ENCODE measurements at regions not wholly inside any gene's neighbourhood (a gene's known extent, or its start where the extent isn't known, plus 50 kb on each side); places are given as distances from the start of the nearest gene placed in this dataset.

GRCh38 chr15:100810229-100810628 is 69.4 kb upstream of the ALDH1A3 start:
- DNase-seq (ENCODE audit: low read depth): no peak

GRCh38 chr15:100810831-100811230 is 68.8 kb upstream of the ALDH1A3 start:
- DNase-seq (ENCODE audit: low read depth): no peak

GRCh38 chr15:100812802-100813201 is 66.8 kb upstream of the ALDH1A3 start:
- no peak for DNase-seq (ENCODE audit: low read depth)

GRCh38 chr15:100818927-100819326 is 60.7 kb upstream of the ALDH1A3 start:
- peak; percentile 30 for DNase-seq (ENCODE audit: low read depth)

- no peak for DNase-seq (ENCODE audit: low read depth)
These were observed 59.1 kb upstream of the ALDH1A3 start for GRCh38 chr15:100820528-100820927.

GRCh38 chr15:100821327-100821726 is 58.3 kb upstream of the ALDH1A3 start:
- DNase-seq (ENCODE audit: low read depth): no peak

GRCh38 chr15:100824211-100824610 is 55.4 kb upstream of the ALDH1A3 start:
- no peak for DNase-seq (ENCODE audit: low read depth)

- no peak for DNase-seq (ENCODE audit: low read depth)
These were observed 50.2 kb upstream of the ALDH1A3 start for GRCh38 chr15:100829457-100829856.
